Right lobe of liver (tissue), 6 donors: ENCODE measurements at regions not wholly inside any gene's neighbourhood (a gene's known extent, or its start where the extent isn't known, plus 50 kb on each side); places are given as distances from the start of the nearest gene placed in this dataset.
"Not testable (repeated sequence)": the region's sequence is repeated elsewhere in the genome, so short reads cannot be mapped to it uniquely, and the experiment has no call there.

ENCODE experiments used
- ATAC-seq, 4 donors: fragments of 200-7000 bp; cut with Tn5 transposase; one replicate each; pipeline ENCODE4 v1.9.1; 2020; ENCODE audit warnings: mild to moderate bottlenecking in 4 of 4, moderate library complexity in 4 of 4
- DNase-seq, 3 donors: peaks; one replicate each; pipeline ENCODE4 v3.0.0-alpha.2; 2020
- H3K27ac ChIP-seq, 3 donors: fragments of 200-600 bp; one replicate each; pipeline ENCODE4 v1.8.0; 2022
- H3K27me3 ChIP-seq, 2 donors: fragments of 200-600 bp; one replicate each; pipeline ENCODE4 v1.8.0; 2022
- H3K36me3 ChIP-seq, 4 donors: fragments of 200-600 bp; sonication (generic) in 1 of 4; one replicate each; pipeline versions ENCODE4 v1.5.1 to v1.8.0; 2017 to 2022; ENCODE audit warnings: control low read depth in 1 of 4
- H3K4me1 ChIP-seq, 4 donors: fragments of 200-600 bp; sonication (generic) in 1 of 4; one replicate each; pipeline versions ENCODE4 v1.5.1 to v1.8.0; 2017 to 2022; ENCODE audit warnings: control low read depth in 1 of 4
- H3K4me3 ChIP-seq, 3 donors: fragments of 200-600 bp; one replicate each; pipeline ENCODE4 v1.8.0; 2022
- H3K9me3 ChIP-seq, 4 donors: fragments of 200-600 bp; sonication (generic) in 1 of 4; one replicate each; pipeline versions ENCODE4 v1.5.1 to v1.8.0; 2017 to 2022; ENCODE audit warnings: control low read depth in 1 of 4
- CTCF ChIP-seq, 4 donors: fragments of 200-600 bp in 3 of 4; fragments of 450-650 bp in 1 of 4; IDR thresholded peaks; one replicate each; pipeline versions ENCODE4 v1.5.1 to v1.8.0; 2016 to 2022; ENCODE audit warnings: antibody characterized with exemption in 4 of 4, mild to moderate bottlenecking in 2 of 4
- POLR2A ChIP-seq: fragments of 450-650 bp; IDR thresholded peaks from one replicate; pipeline ENCODE4 v1.6.1; 2017; ENCODE audit warnings: antibody characterized with exemption, mild to moderate bottlenecking
- WGBS: methylation state at CpG from one replicate; pipeline ENCODE4 v1.1.6; 2018; ENCODE audit warnings: low coverage, low lambda C conversion rate; ENCODE audit not compliant: insufficient coverage; ENCODE audit errors: missing lambda C conversion rate; 5-methylcytosine and 5-hydroxymethylcytosine counted together
- intact Hi-C, 2 donors: fragments of 100-400 bp; cut with DNase I; formaldehyde crosslinking; loops; one replicate each; pipeline versions ENCODE4 v1.11.2 to v1.14.1; 2022
- donor health status: DM: no; HTN: yes; CAD: no.
- donor health status: DM: no; HTN: no; CAD: no.
- donor health status: DM: no; HTN: no; CAD: no.
- donor health status: DM: no; HTN: yes; CAD: no.
- donor health status: DM: no; HTN: yes; CAD: no.

GRCh38 chr16:88331989-88332920 is 50.5 kb upstream of the ZNF469 start:
- H3K4me3 ChIP-seq: no peak overlapping the region
- intact Hi-C loops: no loop called here
- H3K4me1 ChIP-seq: no peaks in the 10 kb centered on the region
- no peaks in the 10 kb centered on the region for H3K27me3 ChIP-seq
- DNase-seq: no peak
- no peak for TF ChIP-seq POLR2A
- no peak for TF ChIP-seq CTCF (IDR thresholded peaks at IDR 0.05)
- peak; percentile 41 to 78 (median 51) for ATAC-seq
- no peaks in the 10 kb centered on the region for H3K9me3 ChIP-seq
- WGBS: 60% methylated on average over 7 of the region's 23 CpGs
- H3K27ac ChIP-seq: no peak overlapping the region
- no peaks in the 10 kb centered on the region for H3K36me3 ChIP-seq

GRCh38 chr16:88332921-88333825 is 49.6 kb upstream of the ZNF469 start:
- intact Hi-C loops: not testable (repeated sequence)

More at GRCh38 chr16:88332921-88333825, 49.6 kb upstream of the ZNF469 start:
- ATAC-seq, H3K27ac ChIP-seq, H3K4me1 ChIP-seq, H3K36me3 ChIP-seq, DNase-seq, H3K4me3 ChIP-seq, H3K27me3 ChIP-seq, H3K9me3 ChIP-seq: not testable (repeated sequence)
- 58% methylated on average over 10 of the region's 33 CpGs for WGBS
